ENCODE measurements at regions not wholly inside any gene's neighbourhood (a gene's known extent, or its start where the extent isn't known, plus 50 kb on each side); places are given as distances from the start of the nearest gene placed in this dataset.

GRCh38 chr6:17002123-17002522 is 99.7 kb upstream of the STMND1 start:
- peaks cover 10% of the 10 kb centered on the region for H3K4me1 Mint-ChIP-seq (ENCODE audit: unreplicated experiment)
- no peak overlapping the region for H3K27ac Mint-ChIP-seq
- H3K4me3 Mint-ChIP-seq, result no peak overlapping the region
- DNase-seq (ENCODE audit: extremely low spot score, unreplicated experiment), result no peak
- H3K27me3 Mint-ChIP-seq, result peaks cover 5% of the 10 kb centered on the region
- H3K9me3 Mint-ChIP-seq, result no peaks in the 10 kb centered on the region
- no peaks in the 10 kb centered on the region for H3K36me3 Mint-ChIP-seq
- TF ChIP-seq CTCF (conservative IDR thresholded peaks at IDR 0.05), result no peak

- no peak overlapping the region for H3K4me3 Mint-ChIP-seq
- H3K4me1 Mint-ChIP-seq (ENCODE audit: unreplicated experiment), result peaks cover 10% of the 10 kb centered on the region
- peaks cover 7% of the 10 kb centered on the region for H3K27me3 Mint-ChIP-seq
- no peak overlapping the region for H3K27ac Mint-ChIP-seq
- H3K9me3 Mint-ChIP-seq, result peaks cover 6% of the 10 kb centered on the region
- no peak for DNase-seq (ENCODE audit: extremely low spot score, unreplicated experiment)
- TF ChIP-seq CTCF (conservative IDR thresholded peaks at IDR 0.05), result no peak
- H3K36me3 Mint-ChIP-seq, result no peaks in the 10 kb centered on the region
Measured at GRCh38 chr6:17001188-17001587, 100.7 kb upstream of the STMND1 start.

GRCh38 chr6:16999491-17000436 is 102.1 kb upstream of the STMND1 start:
- TF ChIP-seq CTCF (conservative IDR thresholded peaks at IDR 0.05), result no peak
- Mint-ChIP-seq H3K27me3 (peaks cover 11% of the 10 kb centered on the region), H3K27ac (no peak overlapping the region), H3K4me1 (ENCODE audit: unreplicated experiment) (peaks cover 10% of the 10 kb centered on the region), H3K36me3 (no peaks in the 10 kb centered on the region), H3K4me3 (no peak overlapping the region), H3K9me3 (peaks cover 10% of the 10 kb centered on the region)
- DNase-seq (ENCODE audit: extremely low spot score, unreplicated experiment), result no peak

- DNase-seq (ENCODE audit: extremely low spot score, unreplicated experiment), result no peak
- Mint-ChIP-seq H3K27me3 (peaks cover 11% of the 10 kb centered on the region), H3K9me3 (peaks cover 10% of the 10 kb centered on the region), H3K27ac (no peak overlapping the region), H3K4me1 (ENCODE audit: unreplicated experiment) (peaks cover 10% of the 10 kb centered on the region), H3K4me3 (no peak overlapping the region), H3K36me3 (no peaks in the 10 kb centered on the region)
- no peak for TF ChIP-seq CTCF (conservative IDR thresholded peaks at IDR 0.05)
Measured at GRCh38 chr6:16998461-16998860, 103.4 kb upstream of the STMND1 start.

- Mint-ChIP-seq H3K27ac (no peak overlapping the region), H3K36me3 (no peaks in the 10 kb centered on the region), H3K27me3 (peaks cover 9% of the 10 kb centered on the region), H3K4me1 (ENCODE audit: unreplicated experiment) (peaks cover 10% of the 10 kb centered on the region), H3K9me3 (peaks cover 14% of the 10 kb centered on the region), H3K4me3 (no peak overlapping the region)
- no peak for DNase-seq (ENCODE audit: extremely low spot score, unreplicated experiment)
- TF ChIP-seq CTCF (conservative IDR thresholded peaks at IDR 0.05), result no peak
Measured at GRCh38 chr6:16995511-16996250, 106.2 kb upstream of the STMND1 start.

All from type B pancreatic cell (in vitro differentiated cells).